H1 (cell line): ENCODE measurements at regions not wholly inside any gene's neighbourhood (a gene's known extent, or its start where the extent isn't known, plus 50 kb on each side); places are given as distances from the start of the nearest gene placed in this dataset.

Experiments used
- CTCF ChIA-PET: fragments of 300-600 bp; sonication (Branson Sonifier 250); formaldehyde crosslinking; loops from one replicate; lab custom pipeline; 2021; ENCODE audit not compliant: partially characterized antibody; lab: Charles Lee
- POLR2A ChIA-PET: fragments of 300-600 bp; sonication (Branson Sonifier 250); formaldehyde crosslinking; loops from one replicate; lab custom pipeline; 2021; ENCODE audit warnings: inconsistent platforms; ENCODE audit not compliant: partially characterized antibody; lab: Charles Lee
- DNase-seq, 2 experiments: peaks; one replicate each; pipeline versions ENCODE4 v3.0.0 to v3.0.0-alpha.2; 2010 to 2022; ENCODE audit warnings: low spot score in 2 of 2, low read depth in 1 of 2, mixed read lengths in 1 of 2
- FAIRE-seq: peaks from 2 replicates; lab custom pipeline; 2011; peaks lifted over from hg19 to GRCh38; lab: Jason Lieb, UNC
- H2AFZ ChIP-seq: 2 replicates; pipeline ENCODE4 v1.8.1; 2012; ENCODE audit warnings: low read length, inconsistent platforms
- H2AK5ac ChIP-seq: 2 replicates; pipeline ENCODE4 v1.6.1; 2013; ENCODE audit warnings: low read depth, low read length
- H2BK120ac ChIP-seq: replicated peaks from 2 replicates; pipeline ENCODE3; 2013; ENCODE audit warnings: low read depth, low read length, inconsistent platforms
- H2BK12ac ChIP-seq: 2 replicates; pipeline ENCODE4 v1.6.1; 2013; ENCODE audit warnings: low read depth, low read length
- H2BK15ac ChIP-seq: 2 replicates; pipeline ENCODE4 v1.6.1; 2013; ENCODE audit warnings: low read length
- H2BK20ac ChIP-seq: 2 replicates; pipeline ENCODE4 v1.6.1; 2013; ENCODE audit warnings: low read length
- H2BK5ac ChIP-seq: 2 replicates; pipeline ENCODE4 v1.6.1; 2013; ENCODE audit warnings: low read depth, low read length
- H3K14ac ChIP-seq: 2 replicates; pipeline ENCODE4 v1.6.1; 2013; ENCODE audit warnings: inconsistent platforms; ENCODE audit not compliant: insufficient read length
- H3K18ac ChIP-seq: 2 replicates; pipeline ENCODE4 v1.6.1; 2013; ENCODE audit warnings: low read length; ENCODE audit errors: extremely low read depth
- H3K23ac ChIP-seq: 2 replicates; pipeline ENCODE4 v1.6.1; 2013; ENCODE audit warnings: inconsistent platforms; ENCODE audit not compliant: insufficient read length
- H3K23me2 ChIP-seq: 2 replicates; pipeline ENCODE4 v1.6.1; 2013; ENCODE audit warnings: low read depth, low read length
- H3K27ac ChIP-seq: 2 replicates; pipeline ENCODE4 v1.6.1; 2011; ENCODE audit warnings: low read depth, low read length, inconsistent platforms
- H3K27me3 ChIP-seq, 4 experiments: replicated peaks in 1 of 4; 1 replicate in 1 of 4; 2 replicates in 3 of 4; pipeline versions ENCODE4 v1.6.1 to v1.8.1; 2011 to 2013; ENCODE audit warnings: low read length in 3 of 4, mild to moderate bottlenecking in 3 of 4, inconsistent platforms in 2 of 4, mixed read lengths in 2 of 4, moderate library complexity in 1 of 4; ENCODE audit not compliant: control insufficient read depth in 3 of 4, insufficient read depth in 3 of 4; ENCODE audit errors: extremely low read depth in 1 of 4
- H3K36me3 ChIP-seq, 4 experiments: 2 replicates each; pipeline versions ENCODE4 v1.6.1 to v1.8.1; 2011 to 2013; ENCODE audit warnings: mild to moderate bottlenecking in 4 of 4, low read length in 3 of 4, moderate library complexity in 2 of 4, control low read depth in 1 of 4, inconsistent platforms in 1 of 4; ENCODE audit not compliant: insufficient read depth in 4 of 4, control insufficient read depth in 2 of 4
- H3K4ac ChIP-seq: replicated peaks from 2 replicates; pipeline ENCODE3; 2013; ENCODE audit warnings: low read length, low read depth, mixed read lengths, inconsistent platforms; ENCODE audit not compliant: insufficient read length
- H3K4me1 ChIP-seq, 4 experiments: replicated peaks in 1 of 4; 1 replicate in 1 of 4; 2 replicates in 3 of 4; pipeline versions ENCODE4 v1.6.1 to v1.8.1; 2011 to 2013; ENCODE audit warnings: low read length in 3 of 4, inconsistent platforms in 2 of 4, mixed read lengths in 1 of 4; ENCODE audit not compliant: insufficient read depth in 4 of 4, control insufficient read depth in 3 of 4
- H3K4me2 ChIP-seq, 2 experiments: 2 replicates each; pipeline versions ENCODE4 v1.6.1 to v1.8.1; 2011 to 2013; ENCODE audit warnings: low read depth in 2 of 2, low read length in 2 of 2, control low read depth in 1 of 2, inconsistent platforms in 1 of 2, mild to moderate bottlenecking in 1 of 2; ENCODE audit not compliant: insufficient read depth in 1 of 2
- H3K4me3 ChIP-seq, 4 experiments: fragments of 200-600, 300-600 bp in 1 of 4; sonication (generic), shearing (Covaris generic), sonication (Bioruptor Twin) in 1 of 4; 2 replicates each; pipeline versions ENCODE4 v1.5.1 to v1.8.1; 2011 to 2016; ENCODE audit warnings: low read length in 4 of 4, low read depth in 3 of 4, control low read depth in 2 of 4, inconsistent platforms in 2 of 4, mild to moderate bottlenecking in 2 of 4, mixed read lengths in 1 of 4, moderate library complexity in 1 of 4; ENCODE audit not compliant: insufficient read depth in 2 of 4; ENCODE audit errors: extremely low read depth in 1 of 4
- H3K56ac ChIP-seq: replicated peaks from 2 replicates; pipeline ENCODE3; 2013; ENCODE audit warnings: low read depth, mild to moderate bottlenecking, mixed read lengths, low read length, inconsistent platforms; ENCODE audit not compliant: insufficient read length
- H3K79me1 ChIP-seq: 2 replicates; pipeline ENCODE4 v1.6.1; 2013; ENCODE audit warnings: low read depth, low read length, control low read depth
- H3K79me2 ChIP-seq, 2 experiments: 2 replicates each; pipeline versions ENCODE4 v1.6.1 to v1.8.1; 2012 to 2013; ENCODE audit warnings: low read length in 2 of 2, mild to moderate bottlenecking in 2 of 2, inconsistent platforms in 1 of 2; ENCODE audit not compliant: insufficient read depth in 2 of 2, control insufficient read depth in 1 of 2
- H3K9ac ChIP-seq, 4 experiments: replicated peaks in 1 of 4; 1 replicate in 1 of 4; 2 replicates in 3 of 4; pipeline versions ENCODE4 v1.6.1 to v1.8.1; 2011 to 2013; ENCODE audit warnings: low read depth in 3 of 4, low read length in 3 of 4, control low read depth in 2 of 4, mild to moderate bottlenecking in 2 of 4, moderate library complexity in 2 of 4, inconsistent platforms in 1 of 4; ENCODE audit errors: extremely low read depth in 1 of 4
- H3K9me3 ChIP-seq, 2 experiments: 2 replicates each; pipeline versions ENCODE4 v1.6.1 to v1.8.1; 2012 to 2013; ENCODE audit warnings: mild to moderate bottlenecking in 2 of 2, moderate library complexity in 2 of 2, control low read depth in 1 of 2, inconsistent platforms in 1 of 2, low read depth in 1 of 2, low read length in 1 of 2, mixed read lengths in 1 of 2; ENCODE audit not compliant: insufficient read depth in 2 of 2
- H4K20me1 ChIP-seq, 2 experiments: replicated peaks in 1 of 2; 2 replicates each; pipeline versions ENCODE3 to v1.8.1; 2011 to 2013; ENCODE audit warnings: inconsistent platforms in 2 of 2, low read length in 2 of 2, mild to moderate bottlenecking in 1 of 2; ENCODE audit not compliant: insufficient read depth in 2 of 2, control insufficient read depth in 1 of 2
- H4K5ac ChIP-seq: 2 replicates; pipeline ENCODE4 v1.6.1; 2013; ENCODE audit warnings: low read length, low read depth, mixed read lengths, inconsistent platforms; ENCODE audit not compliant: insufficient read length
- H4K8ac ChIP-seq: 2 replicates; pipeline ENCODE4 v1.8.0; 2013; ENCODE audit warnings: mild to moderate bottlenecking, moderate library complexity, low read length, inconsistent platforms; ENCODE audit not compliant: insufficient read depth; ENCODE audit errors: extremely low read depth
- H4K91ac ChIP-seq: replicated peaks from 2 replicates; pipeline ENCODE3; 2013; ENCODE audit warnings: low read length, mixed read lengths, inconsistent platforms; ENCODE audit not compliant: insufficient read length
- ATF3 ChIP-seq: IDR thresholded peaks from 2 replicates; pipeline ENCODE4 v1.6.1; 2011; ENCODE audit warnings: low read depth, mild to moderate bottlenecking, low read length; ENCODE audit not compliant: insufficient read depth
- CBX5 ChIP-seq: fragments of 300-800, 300-1000 bp; sonication (generic); IDR thresholded peaks from 2 replicates; pipeline ENCODE4 v1.7.1; 2016; ENCODE audit warnings: antibody characterized with exemption, low read length, low read depth
- CBX8 ChIP-seq: fragments of 300-800, 300-1000 bp; sonication (generic); IDR thresholded peaks from 2 replicates; pipeline ENCODE4 v1.7.1; 2016; ENCODE audit warnings: low read depth, low read length, borderline replicate concordance
- CHD2 ChIP-seq: IDR thresholded peaks from 2 replicates; pipeline ENCODE4 v1.6.1; 2012; ENCODE audit warnings: low read length, improper control_type of control experiment
- NRF1 ChIP-seq: IDR thresholded peaks from 2 replicates; pipeline ENCODE4 v1.6.1; 2011; ENCODE audit warnings: mild to moderate bottlenecking, low read depth, low read length, improper control_type of control experiment
- POLR2AphosphoS5 ChIP-seq: IDR thresholded peaks from 2 replicates; pipeline ENCODE4 v1.6.1; 2011; ENCODE audit warnings: low read depth, low read length
- RAD21 ChIP-seq, 2 experiments: IDR thresholded peaks in 1 of 2; conservative IDR thresholded peaks in 1 of 2; 2 replicates each; pipeline ENCODE4 v1.6.1; 2011; ENCODE audit warnings: low read depth in 2 of 2, low read length in 2 of 2, improper control_type of control experiment in 1 of 2, inconsistent platforms in 1 of 2, mild to moderate bottlenecking in 1 of 2, moderate library complexity in 1 of 2
- SAP30 ChIP-seq: fragments of 300-600 bp; sonication (generic); IDR thresholded peaks from 2 replicates; pipeline ENCODE4 v1.7.1; 2012; ENCODE audit warnings: low read length, moderate library complexity, mild to moderate bottlenecking, inconsistent platforms; ENCODE audit not compliant: insufficient read depth, insufficient replicate concordance
- SIN3A ChIP-seq, 2 experiments: IDR thresholded peaks in 1 of 2; conservative IDR thresholded peaks in 1 of 2; 2 replicates each; pipeline ENCODE4 v1.6.1; 2011 to 2012; ENCODE audit warnings: low read length in 2 of 2, improper control_type of control experiment in 1 of 2, low read depth in 1 of 2, mild to moderate bottlenecking in 1 of 2
- SP1 ChIP-seq: IDR thresholded peaks from 2 replicates; pipeline ENCODE4 v1.6.1; 2011; ENCODE audit warnings: low read depth, low read length
- SP2 ChIP-seq: IDR thresholded peaks from 2 replicates; pipeline ENCODE4 v1.6.1; 2012; ENCODE audit warnings: mild to moderate bottlenecking, low read length, inconsistent platforms
- YY1 ChIP-seq: IDR thresholded peaks from 2 replicates; pipeline ENCODE4 v1.6.1; 2011; ENCODE audit warnings: low read depth, mild to moderate bottlenecking, low read length
- WGBS, 2 experiments: shearing (Covaris generic) in 1 of 2; methylation state at CpG; one replicate each; pipeline versions ENCODE4 v1.1.6 to v1.1.7; 2013 to 2015; ENCODE audit warnings: low lambda C conversion rate in 2 of 2, mixed read lengths in 2 of 2, inconsistent platforms in 1 of 2, low coverage in 1 of 2, missing lambda C conversion rate in 1 of 2; ENCODE audit not compliant: insufficient replicate concordance in 2 of 2, insufficient coverage in 1 of 2, insufficient read length in 1 of 2; ENCODE audit errors: extremely low coverage in 1 of 2, missing lambda C conversion rate in 1 of 2; 5-methylcytosine and 5-hydroxymethylcytosine counted together

DNA sequence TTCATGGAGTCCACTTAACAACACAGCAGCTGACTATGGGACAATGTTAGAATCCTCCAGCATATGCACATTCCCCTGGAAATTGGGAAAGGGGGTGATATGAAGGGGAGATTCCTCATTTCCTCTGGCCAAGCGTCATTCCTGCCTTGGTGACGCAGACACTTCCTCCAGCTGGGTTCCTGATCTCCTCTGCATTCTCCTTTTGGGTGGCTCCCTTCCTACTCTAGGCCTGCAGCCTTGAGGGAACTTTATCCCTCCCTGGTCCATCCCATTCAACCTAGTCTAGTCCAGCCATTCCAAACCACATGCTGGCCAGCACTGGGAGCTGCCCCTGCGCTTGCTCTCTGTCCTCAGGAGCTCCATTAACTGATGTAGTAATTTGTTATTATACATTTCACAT, 216.8 kb downstream of the VAPA start:
- no peak for FAIRE-seq
- no peaks in the 10 kb centered on the region for H3K9me3 ChIP-seq
- H2BK20ac ChIP-seq: no peak overlapping the region
- H3K79me1 ChIP-seq: no peaks in the 10 kb centered on the region
- DNase-seq: no peak
- H2BK12ac ChIP-seq: no peak overlapping the region
- H3K56ac ChIP-seq: no peak overlapping the region
- no peak overlapping the region for H3K4me3 ChIP-seq
- H2AFZ ChIP-seq: no peak overlapping the region
- no peak overlapping the region for H2BK15ac ChIP-seq
- no peak overlapping the region for H4K5ac ChIP-seq
- no peak overlapping the region for H2BK5ac ChIP-seq
- H4K8ac ChIP-seq: no peak overlapping the region
- no peak overlapping the region for H3K18ac ChIP-seq
- CTCF ChIA-PET: interaction anchor here (0.5 to 1.7 kb wide), 4 partner anchors 8 to 89 kb away, joined by 4 to 5 read pairs (median 4); no protein-coding TSS in a partner anchor
- H2AK5ac ChIP-seq: no peak overlapping the region
- no peak overlapping the region; a peak in 1 of 4 replicates for H3K4me2 ChIP-seq
- no peak overlapping the region for H3K23ac ChIP-seq
- TF ChIP-seq SP2: no peak
- no peak for TF ChIP-seq CBX5
- TF ChIP-seq SAP30: no peak
- TF ChIP-seq CBX8: no peak
- TF ChIP-seq ATF3: no peak
- no peak for TF ChIP-seq YY1
- TF ChIP-seq SP1: no peak
- TF ChIP-seq CHD2: no peak
- no peak for TF ChIP-seq RAD21 (IDR thresholded peaks at IDR 0.05 in 1 of 2, conservative IDR thresholded peaks at IDR 0.05 in 1 of 2; ENCODE audit: low read depth in 2 of 2, low read length in 2 of 2)
- no peak for TF ChIP-seq POLR2AphosphoS5
- no peak for TF ChIP-seq NRF1
- TF ChIP-seq SIN3A (conservative IDR thresholded peaks at IDR 0.05 in 1 of 2, IDR thresholded peaks at IDR 0.05 in 1 of 2; ENCODE audit: low read depth in 1 of 2, low read length in 2 of 2): no peak
- TF ChIP-seq, all 59 proteins: peak for 0
- Histone ChIP-seq H3K9ac (no peak overlapping the region), H3K23me2 (peaks cover 7% of the 10 kb centered on the region), H3K4me1 (peaks cover 0 to 6% (median 1%) of the 10 kb centered on the region in 4 experiments; a peak in 3 of 7 replicates), H3K27ac (no peak overlapping the region), H3K14ac (no peak overlapping the region), H3K4ac (no peak overlapping the region), H4K91ac (no peak overlapping the region), H3K36me3 (no peaks in the 10 kb centered on the region), H2BK120ac (no peak overlapping the region), H4K20me1 (no peaks in the 10 kb centered on the region), H3K27me3 (peaks cover 0 to 10% (median 0%) of the 10 kb centered on the region in 4 experiments; a peak in 4 of 7 replicates), H3K79me2 (no peaks in the 10 kb centered on the region)
- POLR2A ChIA-PET: no interaction called here
- 89% methylated on average over 3 of the region's 3 CpGs; no CpG with 5 or more reads in 1 of the 2 experiments for WGBS, 2 experiments
